Tibial nerve (tissue), 4 donors: ENCODE measurements at regions not wholly inside any gene's neighbourhood (a gene's known extent, or its start where the extent isn't known, plus 50 kb on each side); places are given as distances from the start of the nearest gene placed in this dataset.

Experiments
- DNase-seq, 2 donors: peaks; one replicate each; pipeline ENCODE4 v3.0.0-alpha.2; 2019; ENCODE audit warnings: low spot score in 2 of 2
- H3K27ac ChIP-seq, 4 donors: fragments of 200-600 bp; sonication (generic) in 3 of 4; one replicate each; pipeline ENCODE4 v1.5.1; 2017 to 2019; ENCODE audit warnings: mild to moderate bottlenecking in 1 of 4
- H3K27me3 ChIP-seq, 2 donors: fragments of 200-600 bp; sonication (generic) in 1 of 2; one replicate each; pipeline versions ENCODE4 v1.5.1 to v1.6.0; 2017 to 2019
- H3K36me3 ChIP-seq, 3 donors: fragments of 200-600 bp; sonication (generic); one replicate each; pipeline ENCODE4 v1.5.1; 2018 to 2019
- H3K4me1 ChIP-seq, 4 donors: fragments of 200-600 bp; sonication (generic) in 3 of 4; one replicate each; pipeline ENCODE4 v1.5.1; 2017 to 2019
- H3K4me3 ChIP-seq, 4 donors: fragments of 200-600 bp; sonication (generic) in 3 of 4; one replicate each; pipeline ENCODE4 v1.5.1; 2017 to 2019; ENCODE audit warnings: mild to moderate bottlenecking in 1 of 4, moderate library complexity in 1 of 4
- H3K9me3 ChIP-seq, 4 donors: fragments of 200-600 bp; sonication (generic) in 3 of 4; one replicate each; pipeline ENCODE4 v1.5.1; 2017 to 2019
- CTCF ChIP-seq, 5 experiments: fragments of 200-600 bp in 3 of 5; fragments of 450-650 bp in 2 of 5; sonication (generic) in 3 of 5; IDR thresholded peaks; one replicate each; pipeline ENCODE4 v1.5.1; 2016 to 2019; ENCODE audit warnings: antibody characterized with exemption in 5 of 5, mild to moderate bottlenecking in 3 of 5, moderate library complexity in 2 of 5
- EP300 ChIP-seq, 2 donors: sonication (generic); formaldehyde crosslinking; IDR thresholded peaks; one replicate each; pipeline ENCODE4 v1.6.1; 2017; ENCODE audit warnings: antibody characterized with exemption in 2 of 2, mild to moderate bottlenecking in 1 of 2
- POLR2A ChIP-seq, 2 donors: fragments of 450-650 bp; IDR thresholded peaks; one replicate each; pipeline ENCODE4 v1.6.1; 2017; ENCODE audit warnings: antibody characterized with exemption in 2 of 2, mild to moderate bottlenecking in 2 of 2, moderate library complexity in 2 of 2
- WGBS, 2 donors: methylation state at CpG; one replicate each; pipeline ENCODE4 v1.1.5; 2018; 5-methylcytosine and 5-hydroxymethylcytosine counted together

- TF ChIP-seq POLR2A (IDR thresholded peaks at IDR 0.05) (no peak), CTCF (IDR thresholded peaks at IDR 0.05) (no peak), EP300 (IDR thresholded peaks at IDR 0.05) (no peak)
- H3K27ac ChIP-seq, result no peak overlapping the region
- H3K27me3 ChIP-seq, result no peaks in the 10 kb centered on the region
- H3K4me1 ChIP-seq, result no peaks in the 10 kb centered on the region
- H3K4me3 ChIP-seq, result no peak overlapping the region
- DNase-seq, result no peak
- peaks cover 0 to 48% (median 1%) of the 10 kb centered on the region in 4 donors for H3K9me3 ChIP-seq
- H3K36me3 ChIP-seq, result no peaks in the 10 kb centered on the region
Observed at GRCh38 chr5:143938230-143938629, 126.3 kb downstream of the HMHB1 start.

GRCh38 chr5:143946837-143947236 is 134.9 kb downstream of the HMHB1 start:
- Histone ChIP-seq H3K27ac (no peak overlapping the region), H3K9me3 (peaks cover 0 to 39% (median 7%) of the 10 kb centered on the region in 4 donors), H3K4me3 (no peak overlapping the region), H3K4me1 (no peaks in the 10 kb centered on the region), H3K36me3 (no peaks in the 10 kb centered on the region), H3K27me3 (no peaks in the 10 kb centered on the region)
- no peak for DNase-seq
- TF ChIP-seq EP300 (IDR thresholded peaks at IDR 0.05) (no peak), POLR2A (IDR thresholded peaks at IDR 0.05) (no peak), CTCF (IDR thresholded peaks at IDR 0.05) (no peak)
- 84 to 91% methylated on average over 1 of the region's 1 CpG for WGBS, 2 donors

GRCh38 chr5:143947313-143947712 is 135.4 kb downstream of the HMHB1 start:
- Histone ChIP-seq H3K36me3 (no peaks in the 10 kb centered on the region), H3K9me3 (peaks cover 0 to 35% (median 7%) of the 10 kb centered on the region in 4 donors), H3K27me3 (no peaks in the 10 kb centered on the region), H3K27ac (no peak overlapping the region), H3K4me3 (no peak overlapping the region), H3K4me1 (no peaks in the 10 kb centered on the region)
- TF ChIP-seq EP300 (IDR thresholded peaks at IDR 0.05) (no peak), CTCF (IDR thresholded peaks at IDR 0.05) (no peak), POLR2A (IDR thresholded peaks at IDR 0.05) (no peak)
- no peak for DNase-seq
- WGBS, 2 donors, result 58 to 93% methylated on average over 2 of the region's 2 CpGs

GRCh38 chr5:143952809-143953208 is 140.8 kb downstream of the HMHB1 start:
- TF ChIP-seq CTCF (IDR thresholded peaks at IDR 0.05) (no peak), EP300 (IDR thresholded peaks at IDR 0.05) (no peak), POLR2A (IDR thresholded peaks at IDR 0.05) (no peak)
- H3K36me3 ChIP-seq, result no peaks in the 10 kb centered on the region
- no peak overlapping the region for H3K27ac ChIP-seq
- H3K9me3 ChIP-seq, result peaks cover 0 to 3% (median 0%) of the 10 kb centered on the region in 4 donors
- WGBS, 2 donors, result 85 to 88% methylated on average over 2 of the region's 2 CpGs
- H3K27me3 ChIP-seq, result no peaks in the 10 kb centered on the region
- no peak overlapping the region for H3K4me3 ChIP-seq
- no peak for DNase-seq
- H3K4me1 ChIP-seq, result no peaks in the 10 kb centered on the region

GRCh38 chr5:143953851-143954250 is 141.9 kb downstream of the HMHB1 start:
- H3K9me3 ChIP-seq, result no peaks in the 10 kb centered on the region
- no peaks in the 10 kb centered on the region for H3K36me3 ChIP-seq
- no peak for DNase-seq
- 94 to 96% methylated on average over 4 of the region's 4 CpGs for WGBS, 2 donors
- H3K4me3 ChIP-seq, result no peak overlapping the region
- H3K4me1 ChIP-seq, result no peaks in the 10 kb centered on the region
- TF ChIP-seq CTCF (IDR thresholded peaks at IDR 0.05) (no peak), POLR2A (IDR thresholded peaks at IDR 0.05) (no peak), EP300 (IDR thresholded peaks at IDR 0.05) (no peak)
- no peak overlapping the region for H3K27ac ChIP-seq
- H3K27me3 ChIP-seq, result no peaks in the 10 kb centered on the region
